H1 (cell line): ENCODE measurements at regions not wholly inside any gene's neighbourhood (a gene's known extent, or its start where the extent isn't known, plus 50 kb on each side); places are given as distances from the start of the nearest gene placed in this dataset.

Experiments used
- CTCF ChIA-PET: fragments of 300-600 bp; sonication (Branson Sonifier 250); formaldehyde crosslinking; loops from one replicate; lab custom pipeline; 2021; ENCODE audit not compliant: partially characterized antibody; lab: Charles Lee
- POLR2A ChIA-PET: fragments of 300-600 bp; sonication (Branson Sonifier 250); formaldehyde crosslinking; loops from one replicate; lab custom pipeline; 2021; ENCODE audit warnings: inconsistent platforms; ENCODE audit not compliant: partially characterized antibody; lab: Charles Lee
- DNase-seq, 2 experiments: peaks; one replicate each; pipeline versions ENCODE4 v3.0.0 to v3.0.0-alpha.2; 2010 to 2022; ENCODE audit warnings: low spot score in 2 of 2, low read depth in 1 of 2, mixed read lengths in 1 of 2
- FAIRE-seq: peaks from 2 replicates; lab custom pipeline; 2011; peaks lifted over from hg19 to GRCh38; lab: Jason Lieb, UNC
- H2AFZ ChIP-seq: 2 replicates; pipeline ENCODE4 v1.8.1; 2012; ENCODE audit warnings: low read length, inconsistent platforms
- H2AK5ac ChIP-seq: 2 replicates; pipeline ENCODE4 v1.6.1; 2013; ENCODE audit warnings: low read depth, low read length
- H2BK120ac ChIP-seq: replicated peaks from 2 replicates; pipeline ENCODE3; 2013; ENCODE audit warnings: low read depth, low read length, inconsistent platforms
- H2BK12ac ChIP-seq: 2 replicates; pipeline ENCODE4 v1.6.1; 2013; ENCODE audit warnings: low read depth, low read length
- H2BK15ac ChIP-seq: 2 replicates; pipeline ENCODE4 v1.6.1; 2013; ENCODE audit warnings: low read length
- H2BK20ac ChIP-seq: 2 replicates; pipeline ENCODE4 v1.6.1; 2013; ENCODE audit warnings: low read length
- H2BK5ac ChIP-seq: 2 replicates; pipeline ENCODE4 v1.6.1; 2013; ENCODE audit warnings: low read depth, low read length
- H3K14ac ChIP-seq: 2 replicates; pipeline ENCODE4 v1.6.1; 2013; ENCODE audit warnings: inconsistent platforms; ENCODE audit not compliant: insufficient read length
- H3K18ac ChIP-seq: 2 replicates; pipeline ENCODE4 v1.6.1; 2013; ENCODE audit warnings: low read length; ENCODE audit errors: extremely low read depth
- H3K23ac ChIP-seq: 2 replicates; pipeline ENCODE4 v1.6.1; 2013; ENCODE audit warnings: inconsistent platforms; ENCODE audit not compliant: insufficient read length
- H3K23me2 ChIP-seq: 2 replicates; pipeline ENCODE4 v1.6.1; 2013; ENCODE audit warnings: low read depth, low read length
- H3K27ac ChIP-seq: 2 replicates; pipeline ENCODE4 v1.6.1; 2011; ENCODE audit warnings: low read depth, low read length, inconsistent platforms
- H3K27me3 ChIP-seq, 4 experiments: replicated peaks in 1 of 4; 1 replicate in 1 of 4; 2 replicates in 3 of 4; pipeline versions ENCODE4 v1.6.1 to v1.8.1; 2011 to 2013; ENCODE audit warnings: low read length in 3 of 4, mild to moderate bottlenecking in 3 of 4, inconsistent platforms in 2 of 4, mixed read lengths in 2 of 4, moderate library complexity in 1 of 4; ENCODE audit not compliant: control insufficient read depth in 3 of 4, insufficient read depth in 3 of 4; ENCODE audit errors: extremely low read depth in 1 of 4
- H3K36me3 ChIP-seq, 4 experiments: 2 replicates each; pipeline versions ENCODE4 v1.6.1 to v1.8.1; 2011 to 2013; ENCODE audit warnings: mild to moderate bottlenecking in 4 of 4, low read length in 3 of 4, moderate library complexity in 2 of 4, control low read depth in 1 of 4, inconsistent platforms in 1 of 4; ENCODE audit not compliant: insufficient read depth in 4 of 4, control insufficient read depth in 2 of 4
- H3K4ac ChIP-seq: replicated peaks from 2 replicates; pipeline ENCODE3; 2013; ENCODE audit warnings: low read length, low read depth, mixed read lengths, inconsistent platforms; ENCODE audit not compliant: insufficient read length
- H3K4me1 ChIP-seq, 4 experiments: replicated peaks in 1 of 4; 1 replicate in 1 of 4; 2 replicates in 3 of 4; pipeline versions ENCODE4 v1.6.1 to v1.8.1; 2011 to 2013; ENCODE audit warnings: low read length in 3 of 4, inconsistent platforms in 2 of 4, mixed read lengths in 1 of 4; ENCODE audit not compliant: insufficient read depth in 4 of 4, control insufficient read depth in 3 of 4
- H3K4me2 ChIP-seq, 2 experiments: 2 replicates each; pipeline versions ENCODE4 v1.6.1 to v1.8.1; 2011 to 2013; ENCODE audit warnings: low read depth in 2 of 2, low read length in 2 of 2, control low read depth in 1 of 2, inconsistent platforms in 1 of 2, mild to moderate bottlenecking in 1 of 2; ENCODE audit not compliant: insufficient read depth in 1 of 2
- H3K4me3 ChIP-seq, 4 experiments: fragments of 200-600, 300-600 bp in 1 of 4; sonication (generic), shearing (Covaris generic), sonication (Bioruptor Twin) in 1 of 4; 2 replicates each; pipeline versions ENCODE4 v1.5.1 to v1.8.1; 2011 to 2016; ENCODE audit warnings: low read length in 4 of 4, low read depth in 3 of 4, control low read depth in 2 of 4, inconsistent platforms in 2 of 4, mild to moderate bottlenecking in 2 of 4, mixed read lengths in 1 of 4, moderate library complexity in 1 of 4; ENCODE audit not compliant: insufficient read depth in 2 of 4; ENCODE audit errors: extremely low read depth in 1 of 4
- H3K56ac ChIP-seq: replicated peaks from 2 replicates; pipeline ENCODE3; 2013; ENCODE audit warnings: low read depth, mild to moderate bottlenecking, mixed read lengths, low read length, inconsistent platforms; ENCODE audit not compliant: insufficient read length
- H3K79me1 ChIP-seq: 2 replicates; pipeline ENCODE4 v1.6.1; 2013; ENCODE audit warnings: low read depth, low read length, control low read depth
- H3K79me2 ChIP-seq, 2 experiments: 2 replicates each; pipeline versions ENCODE4 v1.6.1 to v1.8.1; 2012 to 2013; ENCODE audit warnings: low read length in 2 of 2, mild to moderate bottlenecking in 2 of 2, inconsistent platforms in 1 of 2; ENCODE audit not compliant: insufficient read depth in 2 of 2, control insufficient read depth in 1 of 2
- H3K9ac ChIP-seq, 4 experiments: replicated peaks in 1 of 4; 1 replicate in 1 of 4; 2 replicates in 3 of 4; pipeline versions ENCODE4 v1.6.1 to v1.8.1; 2011 to 2013; ENCODE audit warnings: low read depth in 3 of 4, low read length in 3 of 4, control low read depth in 2 of 4, mild to moderate bottlenecking in 2 of 4, moderate library complexity in 2 of 4, inconsistent platforms in 1 of 4; ENCODE audit errors: extremely low read depth in 1 of 4
- H3K9me3 ChIP-seq, 2 experiments: 2 replicates each; pipeline versions ENCODE4 v1.6.1 to v1.8.1; 2012 to 2013; ENCODE audit warnings: mild to moderate bottlenecking in 2 of 2, moderate library complexity in 2 of 2, control low read depth in 1 of 2, inconsistent platforms in 1 of 2, low read depth in 1 of 2, low read length in 1 of 2, mixed read lengths in 1 of 2; ENCODE audit not compliant: insufficient read depth in 2 of 2
- H4K20me1 ChIP-seq, 2 experiments: replicated peaks in 1 of 2; 2 replicates each; pipeline versions ENCODE3 to v1.8.1; 2011 to 2013; ENCODE audit warnings: inconsistent platforms in 2 of 2, low read length in 2 of 2, mild to moderate bottlenecking in 1 of 2; ENCODE audit not compliant: insufficient read depth in 2 of 2, control insufficient read depth in 1 of 2
- H4K5ac ChIP-seq: 2 replicates; pipeline ENCODE4 v1.6.1; 2013; ENCODE audit warnings: low read length, low read depth, mixed read lengths, inconsistent platforms; ENCODE audit not compliant: insufficient read length
- H4K8ac ChIP-seq: 2 replicates; pipeline ENCODE4 v1.8.0; 2013; ENCODE audit warnings: mild to moderate bottlenecking, moderate library complexity, low read length, inconsistent platforms; ENCODE audit not compliant: insufficient read depth; ENCODE audit errors: extremely low read depth
- H4K91ac ChIP-seq: replicated peaks from 2 replicates; pipeline ENCODE3; 2013; ENCODE audit warnings: low read length, mixed read lengths, inconsistent platforms; ENCODE audit not compliant: insufficient read length
- BCL11A ChIP-seq, 2 experiments: IDR thresholded peaks; one replicate each; pipeline ENCODE4 v1.6.1; 2011; ENCODE audit warnings: low read depth in 2 of 2, low read length in 2 of 2, mild to moderate bottlenecking in 2 of 2
- BRCA1 ChIP-seq: IDR thresholded peaks from 2 replicates; pipeline ENCODE4 v1.6.1; 2012; ENCODE audit warnings: low read depth, low read length, improper control_type of control experiment
- CHD1 ChIP-seq: IDR thresholded peaks from 2 replicates; pipeline ENCODE4 v1.6.1; 2012; ENCODE audit warnings: low read depth, low read length, improper control_type of control experiment
- CTBP2 ChIP-seq: IDR thresholded peaks from 2 replicates; pipeline ENCODE4 v1.7.0; 2011; ENCODE audit warnings: borderline replicate concordance, mild to moderate bottlenecking, moderate library complexity, mixed read lengths, low read length; ENCODE audit not compliant: insufficient read depth, insufficient read length
- E2F6 ChIP-seq: IDR thresholded peaks from 2 replicates; pipeline ENCODE4 v1.6.1; 2012; ENCODE audit warnings: inconsistent platforms
- JUN ChIP-seq: IDR thresholded peaks from 2 replicates; pipeline ENCODE4 v1.6.1; 2011; ENCODE audit warnings: low read depth, mild to moderate bottlenecking, improper control_type of control experiment, low read length
- JUND ChIP-seq: IDR thresholded peaks from 2 replicates; pipeline ENCODE4 v1.6.1; 2011; ENCODE audit warnings: mild to moderate bottlenecking, improper control_type of control experiment, low read length
- KDM5A ChIP-seq: fragments of 200-600 bp; IDR thresholded peaks from 2 replicates; pipeline ENCODE4 v1.7.1; 2012; ENCODE audit warnings: mild to moderate bottlenecking, low read length, inconsistent platforms, mixed read lengths
- RAD21 ChIP-seq, 2 experiments: IDR thresholded peaks in 1 of 2; conservative IDR thresholded peaks in 1 of 2; 2 replicates each; pipeline ENCODE4 v1.6.1; 2011; ENCODE audit warnings: low read depth in 2 of 2, low read length in 2 of 2, improper control_type of control experiment in 1 of 2, inconsistent platforms in 1 of 2, mild to moderate bottlenecking in 1 of 2, moderate library complexity in 1 of 2
- TAF7 ChIP-seq: optimal IDR thresholded peaks from 2 replicates; pipeline ENCODE3; 2011; ENCODE audit warnings: low read depth, mild to moderate bottlenecking, inconsistent platforms, low read length, moderate library complexity, borderline replicate concordance
- TCF12 ChIP-seq: IDR thresholded peaks from 2 replicates; pipeline ENCODE4 v1.6.1; 2011; ENCODE audit warnings: low read depth, mild to moderate bottlenecking, low read length
- WGBS, 2 experiments: shearing (Covaris generic) in 1 of 2; methylation state at CpG; one replicate each; pipeline versions ENCODE4 v1.1.6 to v1.1.7; 2013 to 2015; ENCODE audit warnings: low lambda C conversion rate in 2 of 2, mixed read lengths in 2 of 2, inconsistent platforms in 1 of 2, low coverage in 1 of 2, missing lambda C conversion rate in 1 of 2; ENCODE audit not compliant: insufficient replicate concordance in 2 of 2, insufficient coverage in 1 of 2, insufficient read length in 1 of 2; ENCODE audit errors: extremely low coverage in 1 of 2, missing lambda C conversion rate in 1 of 2; 5-methylcytosine and 5-hydroxymethylcytosine counted together

- Histone ChIP-seq H3K23me2 (no peaks in the 10 kb centered on the region; the same call in 1 of the 2 replicates), H4K20me1 (no peaks in the 10 kb centered on the region), H4K8ac (no peak overlapping the region), H3K4ac (no peak overlapping the region), H2AFZ (no peak overlapping the region), H3K36me3 (no peaks in the 10 kb centered on the region), H3K4me3 (no peak overlapping the region), H2AK5ac (no peak overlapping the region), H2BK12ac (no peak overlapping the region), H3K18ac (no peak overlapping the region), H3K79me2 (no peaks in the 10 kb centered on the region), H2BK15ac (no peak overlapping the region), H3K27me3 (no peaks in the 10 kb centered on the region), H2BK120ac (no peak overlapping the region), H3K4me1 (no peaks in the 10 kb centered on the region; a peak in 2 of 7 replicates), H3K79me1 (no peaks in the 10 kb centered on the region), H3K23ac (no peak overlapping the region), H4K91ac (no peak overlapping the region), H3K4me2 (no peak overlapping the region), H3K27ac (no peak overlapping the region), H2BK5ac (no peak overlapping the region), H3K9ac (no peak overlapping the region), H3K9me3 (no peaks in the 10 kb centered on the region), H3K56ac (no peak overlapping the region), H2BK20ac (no peak overlapping the region), H4K5ac (no peak overlapping the region), H3K14ac (no peak overlapping the region)
- CTCF ChIA-PET, result no interaction called here
- 86% methylated on average over 4 of the region's 4 CpGs; no CpG with 5 or more reads in 1 of the 2 experiments for WGBS, 2 experiments
- no peak for DNase-seq
- POLR2A ChIA-PET, result no interaction called here
- no peak for FAIRE-seq
- TF ChIP-seq BRCA1 (no peak), TCF12 (no peak), TAF7 (no peak), CHD1 (no peak), E2F6 (no peak), KDM5A (no peak), BCL11A (IDR thresholded peaks at IDR 0.05; ENCODE audit: low read depth in 2 of 2, low read length in 2 of 2) (no peak), JUND (no peak), JUN (no peak), CTBP2 (no peak), RAD21 (IDR thresholded peaks at IDR 0.05 in 1 of 2, conservative IDR thresholded peaks at IDR 0.05 in 1 of 2; ENCODE audit: low read depth in 2 of 2, low read length in 2 of 2) (no peak)
Observed at GRCh38 chr2:5322396-5322795, 369.8 kb upstream of the SOX11 start.
